SJSA1 (cell line): ENCODE measurements at regions not wholly inside any gene's neighbourhood (a gene's known extent, or its start where the extent isn't known, plus 50 kb on each side); places are given as distances from the start of the nearest gene placed in this dataset.
"Not testable (repeated sequence)": the region's sequence is repeated elsewhere in the genome, so short reads cannot be mapped to it uniquely, and the experiment has no call there.

ENCODE experiments used
- DNase-seq, 2 experiments: peaks; one replicate each; pipeline ENCODE4 v3.0.0-alpha.2; 2015 to 2020; ENCODE audit warnings: low spot score in 2 of 2, low read depth in 1 of 2
- H3K27ac ChIP-seq: fragments of 250-450 bp; sonication (Bioruptor Pico); 2 replicates; pipeline ENCODE4 v1.5.1; 2020; ENCODE audit warnings: mild to moderate bottlenecking, moderate library complexity
- H3K27me3 ChIP-seq: fragments of 250-450 bp; sonication (Bioruptor Pico); replicated peaks from 2 replicates; pipeline ENCODE4 v1.5.1; 2020; ENCODE audit warnings: mild to moderate bottlenecking, moderate library complexity
- H3K36me3 ChIP-seq: fragments of 250-450 bp; sonication (Bioruptor Pico); 2 replicates; pipeline ENCODE4 v1.5.1; 2020; ENCODE audit warnings: mild to moderate bottlenecking
- H3K4me1 ChIP-seq: fragments of 250-450 bp; sonication (Bioruptor Pico); replicated peaks from 2 replicates; pipeline ENCODE4 v1.6.1; 2021; ENCODE audit warnings: mild to moderate bottlenecking
- H3K4me3 ChIP-seq: fragments of 250-450 bp; sonication (Bioruptor Pico); 2 replicates; pipeline ENCODE4 v1.5.1; 2020; ENCODE audit warnings: mild to moderate bottlenecking
- H3K9me3 ChIP-seq: fragments of 250-450 bp; sonication (Bioruptor Pico); replicated peaks from 2 replicates; pipeline ENCODE4 v1.5.1; 2020; ENCODE audit warnings: mild to moderate bottlenecking

DNA sequence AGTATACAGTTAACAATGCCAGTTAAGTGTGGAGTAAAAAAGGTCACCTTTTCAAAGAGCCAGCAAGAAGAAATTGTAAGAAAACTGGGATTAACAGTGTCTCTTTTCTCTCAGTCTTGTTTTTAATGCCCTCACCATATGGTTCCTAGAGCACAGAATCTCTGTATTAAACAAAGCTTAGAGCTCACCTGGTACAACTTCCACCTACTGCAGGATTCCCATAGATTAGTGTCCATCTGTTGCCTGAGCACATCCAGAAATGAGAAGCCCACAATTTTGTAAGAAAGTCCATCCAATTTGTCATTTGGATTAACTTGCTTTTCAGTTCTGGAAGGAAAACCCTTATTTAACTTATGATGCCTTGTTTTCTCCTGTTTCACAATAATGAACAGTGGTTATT lies 1037.1 kb downstream of the STPG2 start:
- Histone ChIP-seq H3K9me3 (0 out of 2 replicates have a peak, but pooled peaks cover 2% of the 10 kb centered on the region), H3K4me1 (no peaks in the 10 kb centered on the region), H3K4me3 (no peak overlapping the region), H3K36me3 (no peaks in the 10 kb centered on the region), H3K27me3 (no peaks in the 10 kb centered on the region), H3K27ac (no peak overlapping the region)
- no peak for DNase-seq

DNA sequence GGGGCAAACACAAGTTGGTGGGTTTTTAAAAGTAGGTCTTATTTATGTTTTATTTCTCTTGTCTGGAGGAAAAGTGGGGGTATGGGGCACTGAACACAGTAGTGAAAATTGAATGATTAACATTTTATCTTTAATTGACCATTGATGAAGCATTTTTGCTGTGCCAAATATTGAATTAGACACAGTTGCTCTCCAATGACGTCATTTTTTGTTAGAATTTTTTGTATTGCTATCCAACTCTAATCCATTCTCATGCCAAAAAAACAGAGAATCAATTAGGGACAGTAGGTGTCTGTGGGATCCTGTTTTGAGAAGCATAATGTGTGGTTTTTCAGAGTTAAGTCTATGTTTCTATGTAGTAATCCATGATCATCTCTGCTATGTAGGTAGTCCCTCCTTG lies 1032.8 kb downstream of the STPG2 start:
- Histone ChIP-seq H3K9me3 (0 out of 2 replicates have a peak, but pooled peaks cover 2% of the 10 kb centered on the region), H3K27me3 (no peaks in the 10 kb centered on the region), H3K27ac (no peak overlapping the region), H3K36me3 (no peaks in the 10 kb centered on the region), H3K4me1 (no peaks in the 10 kb centered on the region), H3K4me3 (no peak overlapping the region)
- no peak for DNase-seq

DNA sequence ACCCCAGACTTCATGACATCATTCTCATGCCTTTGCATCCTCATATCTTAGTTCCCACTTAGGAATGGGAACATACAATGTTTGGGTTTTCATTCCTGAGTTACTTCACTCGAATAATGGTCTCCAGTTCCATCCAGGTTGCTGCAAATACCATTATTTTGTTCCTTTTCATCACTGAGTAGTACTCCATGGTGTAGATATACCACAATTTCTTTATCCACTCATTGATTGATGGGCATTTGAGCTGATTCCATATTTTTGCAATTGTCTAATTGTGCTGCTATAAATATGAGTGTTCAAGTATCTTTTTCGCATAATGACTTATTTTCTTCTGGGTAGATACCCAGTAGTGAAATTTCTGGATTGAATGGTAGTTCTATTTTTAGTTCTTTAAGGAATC lies 1026.8 kb downstream of the STPG2 start:
- no peaks in the 10 kb centered on the region for H3K36me3 ChIP-seq
- no peak overlapping the region for H3K4me3 ChIP-seq
- no peaks in the 10 kb centered on the region for H3K9me3 ChIP-seq
- no peaks in the 10 kb centered on the region for H3K4me1 ChIP-seq
- DNase-seq = no peak
- no peaks in the 10 kb centered on the region for H3K27me3 ChIP-seq
- no peak overlapping the region for H3K27ac ChIP-seq

DNA sequence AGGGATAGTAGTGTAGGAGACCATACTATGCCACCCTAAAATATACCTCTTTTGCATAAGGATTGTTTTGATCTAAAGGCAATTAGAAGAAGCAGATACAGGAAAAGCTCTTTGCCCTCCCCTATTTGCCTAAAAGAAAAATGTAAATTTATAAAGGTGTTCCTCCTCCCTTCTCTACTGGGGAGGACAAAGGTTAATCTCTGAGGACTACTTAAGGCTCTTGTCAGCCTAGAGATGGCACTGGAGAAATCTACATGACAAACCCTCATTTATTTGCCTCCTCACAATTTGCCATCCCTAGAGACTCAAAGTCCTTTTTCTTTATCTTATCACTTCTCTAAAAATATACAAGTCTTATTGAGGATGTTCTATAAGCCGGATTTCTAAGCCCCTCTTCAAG lies 1021.8 kb downstream of the STPG2 start:
- Histone ChIP-seq H3K4me3 (no peak overlapping the region), H3K27ac (no peak overlapping the region), H3K4me1 (no peaks in the 10 kb centered on the region), H3K9me3 (no peaks in the 10 kb centered on the region), H3K36me3 (no peaks in the 10 kb centered on the region), H3K27me3 (no peaks in the 10 kb centered on the region)
- DNase-seq = no peak

DNA sequence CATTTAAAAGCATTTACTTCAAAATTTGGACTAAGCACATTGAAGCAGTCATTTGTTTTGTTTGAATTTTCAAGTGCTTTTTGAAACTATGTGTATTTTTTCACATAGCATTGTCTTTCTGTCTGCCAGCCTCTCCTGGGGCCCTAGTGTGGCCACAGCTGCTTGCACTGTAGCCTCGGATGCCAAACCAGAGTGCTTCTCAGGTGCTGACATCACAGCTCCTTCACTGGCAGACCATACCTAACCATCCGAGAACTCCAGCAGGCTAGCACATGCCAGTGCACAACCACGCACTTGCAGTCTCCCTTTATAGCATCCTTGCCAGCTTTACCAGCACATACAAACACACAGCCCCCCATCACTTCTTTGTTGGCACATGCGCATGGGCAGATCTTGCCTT lies 1019.7 kb downstream of the STPG2 start:
- Histone ChIP-seq H3K4me1 (no peaks in the 10 kb centered on the region), H3K27me3 (no peaks in the 10 kb centered on the region), H3K4me3 (no peak overlapping the region), H3K36me3 (no peaks in the 10 kb centered on the region), H3K27ac (no peak overlapping the region), H3K9me3 (no peaks in the 10 kb centered on the region)
- no peak for DNase-seq

DNA sequence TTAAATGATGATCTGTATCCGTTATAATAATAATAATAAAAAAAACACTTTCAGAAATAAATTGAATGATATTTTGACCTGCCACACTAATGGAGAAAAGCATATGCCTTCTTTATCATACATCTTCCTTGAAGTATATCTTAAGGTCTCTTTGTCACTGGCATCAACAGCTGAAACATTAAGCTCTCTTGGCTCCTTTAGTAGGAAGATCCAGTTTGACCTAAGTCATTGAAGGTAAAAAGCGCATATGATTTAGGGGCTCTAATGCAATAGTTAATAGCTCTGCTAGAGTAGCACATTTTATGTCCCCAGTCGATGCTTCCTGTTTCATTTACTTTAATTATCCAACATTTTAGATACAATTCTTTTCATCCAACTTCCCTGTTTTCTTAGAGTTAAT lies 1010.8 kb downstream of the STPG2 start:
- no peaks in the 10 kb centered on the region for H3K36me3 ChIP-seq
- no peak overlapping the region for H3K4me3 ChIP-seq
- no peaks in the 10 kb centered on the region for H3K4me1 ChIP-seq
- H3K9me3 ChIP-seq = no peaks in the 10 kb centered on the region; the same call in 1 of the 2 replicates
- no peak overlapping the region for H3K27ac ChIP-seq
- no peaks in the 10 kb centered on the region for H3K27me3 ChIP-seq
- no peak for DNase-seq

DNA sequence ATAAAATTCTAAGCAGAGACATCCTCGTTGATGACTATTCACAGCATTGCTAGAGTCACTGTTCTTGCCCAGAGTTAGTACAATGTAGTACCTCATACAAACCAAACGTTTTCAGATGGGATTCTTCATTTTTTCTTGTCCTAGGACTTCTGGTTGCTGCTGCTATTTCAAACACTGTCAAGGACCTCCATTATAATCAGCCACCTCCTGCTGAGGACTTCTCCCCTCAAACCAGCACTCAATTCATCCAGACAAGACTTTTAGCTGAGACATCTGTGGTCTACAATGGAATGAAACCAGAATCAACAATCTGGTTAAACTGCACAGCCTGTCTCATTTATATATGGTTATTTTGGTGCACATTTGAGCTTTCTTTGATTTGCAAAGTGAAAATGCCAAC lies 1008.8 kb downstream of the STPG2 start:
- Histone ChIP-seq H3K4me1 (no peaks in the 10 kb centered on the region), H3K36me3 (no peaks in the 10 kb centered on the region), H3K9me3 (no peaks in the 10 kb centered on the region; the same call in 1 of the 2 replicates), H3K27me3 (no peaks in the 10 kb centered on the region), H3K4me3 (no peak overlapping the region), H3K27ac (no peak overlapping the region)
- DNase-seq = no peak

DNA sequence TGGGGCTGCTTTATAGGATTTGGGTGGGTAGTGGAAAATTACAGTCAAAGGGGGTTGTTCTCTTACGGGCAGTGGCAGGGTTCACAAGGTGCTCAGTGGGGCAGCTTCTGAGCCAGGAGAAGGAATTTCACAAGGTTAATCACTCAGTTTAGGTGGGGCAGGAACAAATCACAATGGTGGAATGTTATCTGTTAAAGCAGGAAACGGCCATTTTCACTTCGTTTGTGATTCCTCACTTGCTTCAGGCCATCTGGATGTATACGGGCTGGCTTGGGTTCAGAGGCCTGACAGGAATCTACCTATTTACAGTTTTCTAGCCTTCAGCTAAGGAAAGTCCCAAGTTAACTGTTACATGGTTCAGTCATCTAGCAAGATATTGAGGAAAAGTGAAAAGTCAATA lies 1003.5 kb downstream of the STPG2 start:
- no peaks in the 10 kb centered on the region for H3K4me1 ChIP-seq
- H3K4me3 ChIP-seq = no peak overlapping the region
- H3K9me3 ChIP-seq = no peaks in the 10 kb centered on the region; the same call in 1 of the 2 replicates
- DNase-seq = no peak
- H3K27me3 ChIP-seq = no peaks in the 10 kb centered on the region
- no peaks in the 10 kb centered on the region for H3K36me3 ChIP-seq
- no peak overlapping the region for H3K27ac ChIP-seq

DNA sequence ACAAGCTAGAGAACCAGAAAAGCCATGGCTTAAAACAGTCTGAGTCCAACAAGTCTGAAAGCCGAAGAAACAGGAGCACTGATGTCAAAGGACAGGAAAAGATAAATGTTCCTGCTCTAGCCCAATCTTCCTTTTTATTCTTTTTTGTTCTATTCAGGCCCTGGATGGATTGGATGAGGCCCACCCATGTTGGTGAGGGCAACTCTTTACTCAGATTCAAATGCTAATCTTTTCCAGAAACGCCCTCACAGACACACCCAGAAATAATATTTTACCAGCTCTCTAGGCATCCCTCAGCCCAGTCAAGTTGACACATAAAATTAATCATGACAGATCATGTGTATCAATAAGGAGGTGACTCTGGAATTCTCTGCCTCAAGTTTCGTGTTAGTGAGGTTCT lies 1002.7 kb downstream of the STPG2 start:
- Histone ChIP-seq H3K9me3 (no peaks in the 10 kb centered on the region; the same call in 1 of the 2 replicates), H3K4me3 (no peak overlapping the region), H3K27ac (no peak overlapping the region), H3K4me1 (no peaks in the 10 kb centered on the region), H3K27me3 (no peaks in the 10 kb centered on the region), H3K36me3 (no peaks in the 10 kb centered on the region)
- no peak for DNase-seq

DNA sequence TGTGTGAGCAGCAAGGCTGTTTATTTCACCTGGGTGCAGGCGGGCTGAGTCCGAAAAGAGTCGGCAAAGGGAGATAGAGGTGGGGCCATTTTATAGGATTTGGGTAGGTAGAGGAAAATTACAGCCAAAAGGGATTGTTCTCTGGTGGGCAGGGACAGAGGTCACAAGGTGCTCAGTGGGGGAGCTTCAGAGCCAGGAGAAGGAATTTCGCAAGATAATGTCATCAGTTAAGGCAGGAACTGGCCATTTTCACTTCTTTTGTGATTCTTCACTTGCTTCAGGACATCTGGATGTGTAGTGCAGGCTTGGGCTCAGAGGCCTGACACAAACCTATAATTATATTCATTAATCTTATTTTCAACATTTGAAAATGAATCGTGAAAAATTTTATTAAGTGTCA lies 1001.9 kb downstream of the STPG2 start:
- DNase-seq = not testable (repeated sequence)

DNA sequence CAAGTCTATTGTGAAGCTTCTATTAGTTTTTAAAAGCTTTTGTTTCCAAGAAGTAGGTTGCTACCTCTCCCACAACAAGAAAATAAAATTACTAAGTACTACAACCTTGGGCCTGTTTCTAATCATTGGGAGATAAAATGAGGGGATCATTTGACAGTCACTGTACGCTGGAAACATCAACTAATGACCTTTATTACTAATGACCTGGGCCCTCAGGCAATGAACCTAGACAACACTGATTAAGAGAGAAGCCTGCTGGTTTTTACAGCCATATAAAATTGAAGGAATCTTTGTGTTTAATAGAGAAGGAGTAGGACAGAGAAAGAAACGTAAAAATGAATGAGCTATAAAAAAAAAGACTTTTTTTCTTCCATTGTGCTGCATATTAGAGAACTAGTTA lies 1000.9 kb downstream of the STPG2 start:
- no peak overlapping the region for H3K27ac ChIP-seq
- no peak for DNase-seq
- H3K4me3 ChIP-seq = no peak overlapping the region
- H3K4me1 ChIP-seq = no peaks in the 10 kb centered on the region
- H3K36me3 ChIP-seq = no peaks in the 10 kb centered on the region
- no peaks in the 10 kb centered on the region for H3K27me3 ChIP-seq
- H3K9me3 ChIP-seq = no peaks in the 10 kb centered on the region

More for the DNA sequence above, 1001.9 kb downstream of the STPG2 start:
- H3K27ac ChIP-seq, H3K27me3 ChIP-seq, H3K9me3 ChIP-seq, H3K4me1 ChIP-seq, H3K4me3 ChIP-seq, H3K36me3 ChIP-seq: not testable (repeated sequence)

DNA sequence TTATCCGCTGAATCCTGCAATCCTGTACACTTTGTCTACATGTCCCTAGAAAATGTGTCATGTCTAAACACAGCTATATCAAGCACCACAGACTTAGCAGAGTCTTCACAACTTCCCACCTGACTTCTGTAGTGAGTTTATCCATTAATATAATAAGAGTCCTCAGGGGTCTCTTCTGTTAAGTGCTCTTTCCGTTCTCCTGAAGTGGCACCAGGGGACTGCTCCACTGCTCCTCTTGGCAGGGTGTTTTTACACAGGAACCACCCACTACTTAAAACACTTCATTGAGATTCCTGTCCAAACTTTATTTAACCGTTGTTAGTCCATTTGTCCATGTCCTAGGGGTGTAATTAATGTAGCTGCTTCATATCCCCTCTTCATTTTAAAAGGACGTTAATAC lies 1000.4 kb downstream of the STPG2 start:
- no peaks in the 10 kb centered on the region for H3K4me1 ChIP-seq
- no peaks in the 10 kb centered on the region for H3K27me3 ChIP-seq
- H3K27ac ChIP-seq = no peak overlapping the region
- H3K4me3 ChIP-seq = no peak overlapping the region
- H3K9me3 ChIP-seq = no peaks in the 10 kb centered on the region
- no peaks in the 10 kb centered on the region for H3K36me3 ChIP-seq
- DNase-seq = no peak

DNA sequence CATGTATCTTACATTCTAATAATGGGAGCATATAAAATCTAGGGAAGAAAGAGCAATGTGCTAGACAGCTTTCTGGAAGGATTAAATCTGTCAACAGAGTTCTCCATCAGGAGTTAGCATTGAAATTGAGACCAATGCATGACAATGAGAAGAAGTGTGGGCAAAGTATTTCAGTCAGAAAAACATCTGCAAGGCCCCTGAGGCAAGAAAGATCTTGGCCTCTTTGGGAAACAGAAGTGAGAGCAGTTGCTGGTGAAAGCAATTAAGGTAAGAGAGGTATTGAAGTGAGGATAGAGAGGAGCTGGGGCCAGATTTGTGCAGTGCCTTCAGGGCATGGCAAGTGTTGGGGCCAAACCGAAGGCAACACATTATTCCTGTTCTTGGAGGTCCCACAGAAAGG lies 999.1 kb downstream of the STPG2 start:
- Histone ChIP-seq H3K4me1 (no peaks in the 10 kb centered on the region), H3K36me3 (no peaks in the 10 kb centered on the region), H3K9me3 (no peaks in the 10 kb centered on the region), H3K4me3 (no peak overlapping the region), H3K27me3 (no peaks in the 10 kb centered on the region), H3K27ac (no peak overlapping the region)
- DNase-seq = no peak

DNA sequence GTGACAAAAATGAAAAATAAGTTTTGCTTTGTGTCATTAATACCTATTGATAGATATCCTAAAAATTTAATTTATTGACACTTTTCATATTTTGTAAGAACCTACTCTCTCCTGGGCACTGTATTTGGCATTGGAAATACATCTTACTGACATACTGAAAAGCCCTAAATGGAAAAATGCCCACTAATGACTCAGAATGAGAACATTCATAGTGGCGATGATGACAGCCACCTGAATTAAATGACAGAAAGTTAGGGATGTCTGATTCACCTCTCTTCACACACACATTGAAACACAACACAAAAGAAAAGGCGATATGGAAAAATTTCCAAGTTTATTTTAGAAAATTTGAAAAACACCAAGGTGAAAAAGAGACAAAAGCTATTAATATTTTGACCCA lies 992.3 kb downstream of the STPG2 start:
- Histone ChIP-seq H3K27ac (no peak overlapping the region), H3K4me1 (no peaks in the 10 kb centered on the region), H3K4me3 (no peak overlapping the region), H3K36me3 (no peaks in the 10 kb centered on the region), H3K9me3 (peaks cover 4% of the 10 kb centered on the region; the same call in 1 of the 2 replicates), H3K27me3 (no peaks in the 10 kb centered on the region)
- no peak for DNase-seq

DNA sequence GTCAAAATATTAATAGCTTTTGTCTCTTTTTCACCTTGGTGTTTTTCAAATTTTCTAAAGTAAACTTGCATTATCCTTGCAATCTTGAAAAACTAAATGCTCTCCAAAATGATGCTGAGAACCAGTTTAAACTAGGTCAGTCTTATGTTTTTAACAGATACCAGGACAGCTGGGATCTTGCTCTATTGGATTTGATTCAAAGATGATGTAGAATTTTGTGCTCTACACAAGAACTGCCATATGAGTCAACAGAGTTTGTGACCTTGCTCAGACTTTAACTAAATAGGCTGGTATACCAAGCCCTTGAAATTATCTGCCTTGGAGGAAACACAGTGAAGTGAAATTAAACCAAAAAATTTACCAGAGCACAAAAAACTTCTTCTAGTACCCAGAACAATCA lies 991.1 kb downstream of the STPG2 start:
- no peak for DNase-seq
- H3K4me1 ChIP-seq = no peaks in the 10 kb centered on the region
- no peak overlapping the region for H3K4me3 ChIP-seq
- no peaks in the 10 kb centered on the region for H3K27me3 ChIP-seq
- H3K9me3 ChIP-seq = peaks cover 4% of the 10 kb centered on the region; the same call in 1 of the 2 replicates
- H3K36me3 ChIP-seq = no peaks in the 10 kb centered on the region
- H3K27ac ChIP-seq = no peak overlapping the region
